ENCODE measurements at regions not wholly inside any gene's neighbourhood (a gene's known extent, or its start where the extent isn't known, plus 50 kb on each side); places are given as distances from the start of the nearest gene placed in this dataset.

DNA sequence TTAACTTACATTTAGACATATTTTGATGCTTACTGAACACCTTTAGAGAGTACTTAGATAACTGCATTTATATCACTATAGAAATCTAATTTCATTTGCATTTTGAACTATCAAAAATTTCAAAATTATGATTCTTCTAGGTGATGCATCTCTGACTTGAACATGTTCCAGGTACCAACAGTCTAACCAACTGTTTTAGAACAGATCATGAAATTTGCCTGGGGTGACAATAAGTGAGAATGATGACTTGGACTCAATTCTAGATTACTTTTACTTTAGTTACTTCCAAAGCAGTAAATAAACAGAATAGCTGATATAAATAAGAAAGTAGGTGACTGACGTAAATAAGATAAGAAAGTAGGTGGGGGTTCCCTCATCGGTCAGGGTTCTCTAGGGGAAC, 307.8 kb downstream of the BCHE start:
- no peaks in the 10 kb centered on the region for H3K9me3 ChIP-seq
- DNase-seq, result no peak
- intact Hi-C loops (cut with DNase I; ENCODE audit: low total_unique reads), result no loop called here
- WGBS, 5 donors, result 41 to 64% (median 59%) methylated on average over 2 of the region's 2 CpGs
- no peaks in the 10 kb centered on the region for H3K4me1 ChIP-seq
- no peak overlapping the region for H3K27ac ChIP-seq
- H3K36me3 ChIP-seq, result no peaks in the 10 kb centered on the region
- TF ChIP-seq EP300 (IDR thresholded peaks at IDR 0.05) (no peak), POLR2A (IDR thresholded peaks at IDR 0.05) (no peak), POLR2AphosphoS5 (IDR thresholded peaks at IDR 0.05) (no peak)
- TF ChIP-seq, protein P1, sequence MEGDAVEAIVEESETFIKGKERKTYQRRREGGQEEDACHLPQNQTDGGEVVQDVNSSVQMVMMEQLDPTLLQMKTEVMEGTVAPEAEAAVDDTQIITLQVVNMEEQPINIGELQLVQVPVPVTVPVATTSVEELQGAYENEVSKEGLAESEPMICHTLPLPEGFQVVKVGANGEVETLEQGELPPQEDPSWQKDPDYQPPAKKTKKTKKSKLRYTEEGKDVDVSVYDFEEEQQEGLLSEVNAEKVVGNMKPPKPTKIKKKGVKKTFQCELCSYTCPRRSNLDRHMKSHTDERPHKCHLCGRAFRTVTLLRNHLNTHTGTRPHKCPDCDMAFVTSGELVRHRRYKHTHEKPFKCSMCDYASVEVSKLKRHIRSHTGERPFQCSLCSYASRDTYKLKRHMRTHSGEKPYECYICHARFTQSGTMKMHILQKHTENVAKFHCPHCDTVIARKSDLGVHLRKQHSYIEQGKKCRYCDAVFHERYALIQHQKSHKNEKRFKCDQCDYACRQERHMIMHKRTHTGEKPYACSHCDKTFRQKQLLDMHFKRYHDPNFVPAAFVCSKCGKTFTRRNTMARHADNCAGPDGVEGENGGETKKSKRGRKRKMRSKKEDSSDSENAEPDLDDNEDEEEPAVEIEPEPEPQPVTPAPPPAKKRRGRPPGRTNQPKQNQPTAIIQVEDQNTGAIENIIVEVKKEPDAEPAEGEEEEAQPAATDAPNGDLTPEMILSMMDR (IDR thresholded peaks at IDR 0.05), result no peak
- H3K4me3 ChIP-seq, result no peak overlapping the region
- H3K27me3 ChIP-seq, result no peaks in the 10 kb centered on the region

DNA sequence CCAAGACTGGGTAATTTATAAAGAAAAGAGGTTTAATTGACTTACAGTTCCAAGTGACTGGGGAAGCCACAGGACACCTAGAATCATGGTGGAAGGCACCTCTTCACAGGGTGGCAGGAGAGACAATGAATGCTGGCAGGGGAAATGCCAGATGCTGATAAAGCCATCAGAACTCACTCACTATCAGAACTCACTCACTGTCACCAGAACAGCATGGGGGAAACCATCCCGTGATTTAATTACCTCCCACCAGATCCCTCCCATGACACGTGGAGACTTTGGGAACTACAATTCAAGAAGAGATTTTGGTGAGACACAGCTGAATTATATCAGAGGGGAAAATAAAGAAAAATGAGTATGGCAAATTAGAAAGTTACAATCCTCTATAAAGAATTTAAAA, 310.9 kb downstream of the BCHE start:
- no peak for TF ChIP-seq EP300 (IDR thresholded peaks at IDR 0.05)
- no peak for TF ChIP-seq POLR2AphosphoS5 (IDR thresholded peaks at IDR 0.05)
- TF ChIP-seq, protein P1 (IDR thresholded peaks at IDR 0.05), result no peak
- no peak for TF ChIP-seq POLR2A (IDR thresholded peaks at IDR 0.05)
- Histone ChIP-seq H3K27me3 (no peaks in the 10 kb centered on the region), H3K9me3 (no peaks in the 10 kb centered on the region), H3K27ac (no peak overlapping the region), H3K4me3 (no peak overlapping the region), H3K4me1 (no peaks in the 10 kb centered on the region), H3K36me3 (no peaks in the 10 kb centered on the region)
- intact Hi-C loops (cut with DNase I; ENCODE audit: low total_unique reads), result no loop called here
- DNase-seq, result no peak
- WGBS, 5 donors, result 13 to 24% (median 21%) methylated on average over 2 of the region's 2 CpGs

DNA sequence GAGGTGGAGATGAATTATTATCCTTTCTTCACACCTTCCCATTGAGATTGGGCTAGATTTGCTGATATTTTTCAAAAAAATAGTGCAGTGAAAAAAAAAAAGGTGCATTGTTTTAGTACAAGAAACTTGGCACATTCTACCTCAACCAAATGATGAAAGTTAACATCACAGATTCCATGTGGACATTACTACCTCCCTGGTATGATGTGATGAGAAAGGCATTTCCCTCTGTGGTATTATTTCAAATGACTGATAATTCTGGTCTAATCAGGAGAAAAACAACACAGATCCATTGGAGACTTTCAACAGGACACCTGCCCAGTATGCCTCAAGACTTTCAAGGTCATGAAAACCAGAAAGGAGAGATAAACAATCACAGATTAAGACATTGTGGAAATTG, 313.4 kb downstream of the BCHE start:
- intact Hi-C loops (cut with DNase I; ENCODE audit: low total_unique reads), result no loop called here
- no peak for DNase-seq
- Histone ChIP-seq H3K27ac (no peak overlapping the region), H3K4me3 (no peak overlapping the region), H3K4me1 (no peaks in the 10 kb centered on the region), H3K9me3 (no peaks in the 10 kb centered on the region), H3K36me3 (no peaks in the 10 kb centered on the region), H3K27me3 (no peaks in the 10 kb centered on the region)
- TF ChIP-seq POLR2AphosphoS5 (IDR thresholded peaks at IDR 0.05) (no peak), EP300 (IDR thresholded peaks at IDR 0.05) (no peak), POLR2A (IDR thresholded peaks at IDR 0.05) (no peak)
- TF ChIP-seq, protein P1 (IDR thresholded peaks at IDR 0.05), result no peak

DNA sequence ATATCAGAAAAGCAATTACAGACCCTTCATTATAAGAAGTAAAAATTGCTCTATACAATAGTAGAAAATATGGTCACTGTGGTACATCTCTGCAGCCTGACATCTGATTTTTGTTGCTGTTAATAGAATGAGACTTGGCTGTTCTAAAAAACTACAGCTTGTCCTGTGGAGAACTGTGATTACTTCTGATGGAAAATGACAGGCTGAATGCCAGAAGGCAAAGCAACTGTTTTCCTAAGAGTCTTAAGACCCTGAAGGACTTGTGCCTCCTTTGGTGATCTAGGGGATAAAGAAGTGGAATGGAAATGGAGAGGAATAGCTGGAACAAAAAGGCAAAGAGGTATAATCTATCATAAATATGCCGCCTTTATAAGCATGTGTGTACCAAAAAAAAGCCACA, 314.8 kb downstream of the BCHE start:
- TF ChIP-seq, protein P1 (IDR thresholded peaks at IDR 0.05), result no peak
- TF ChIP-seq POLR2AphosphoS5 (IDR thresholded peaks at IDR 0.05), result no peak
- no peak for TF ChIP-seq POLR2A (IDR thresholded peaks at IDR 0.05)
- no peak for TF ChIP-seq EP300 (IDR thresholded peaks at IDR 0.05)
- intact Hi-C loops (cut with DNase I; ENCODE audit: low total_unique reads), result no loop called here
- H3K4me3 ChIP-seq, result no peak overlapping the region
- H3K27ac ChIP-seq, result no peak overlapping the region
- no peaks in the 10 kb centered on the region for H3K27me3 ChIP-seq
- DNase-seq, result no peak
- H3K4me1 ChIP-seq, result no peaks in the 10 kb centered on the region
- no peaks in the 10 kb centered on the region for H3K9me3 ChIP-seq
- H3K36me3 ChIP-seq, result no peaks in the 10 kb centered on the region
- WGBS, 5 donors, result 84 to 96% (median 86%) methylated on average over 1 of the region's 1 CpG

Measured in stomach (tissue), 8 donors.